GM12865 (cell line): ENCODE measurements at regions not wholly inside any gene's neighbourhood (a gene's known extent, or its start where the extent isn't known, plus 50 kb on each side); places are given as distances from the start of the nearest gene placed in this dataset.

Experiments used
- DNase-seq: peaks from one replicate; pipeline ENCODE4 v3.0.0; 2010; ENCODE audit warnings: low read depth
- H3K4me3 ChIP-seq: 2 replicates; pipeline ENCODE4 v1.5.1; 2011; ENCODE audit warnings: mild to moderate bottlenecking, low read depth, low read length, control low read depth
- CTCF ChIP-seq: IDR thresholded peaks from 2 replicates; pipeline ENCODE4 v1.5.1; 2011; ENCODE audit warnings: low read length, control low read depth, low read depth, inconsistent platforms; ENCODE audit not compliant: insufficient read depth; ENCODE audit errors: missing control alignments

- DNase-seq = no peak
- H3K4me3 ChIP-seq = no peak overlapping the region
- no peak for TF ChIP-seq CTCF
These were observed 271.0 kb upstream of the PRR20A start for GRCh38 chr13:56869671-56870070.

GRCh38 chr13:56886398-56886797 lies 254.3 kb upstream of the PRR20A start:
- DNase-seq = no peak
- no peak overlapping the region for H3K4me3 ChIP-seq
- TF ChIP-seq CTCF = no peak

GRCh38 chr13:56888455-56888854 lies 252.3 kb upstream of the PRR20A start:
- H3K4me3 ChIP-seq = no peak overlapping the region
- no peak for TF ChIP-seq CTCF
- no peak for DNase-seq

- no peak for TF ChIP-seq CTCF
- H3K4me3 ChIP-seq = no peak overlapping the region
- no peak for DNase-seq
These were observed 246.9 kb upstream of the PRR20A start for GRCh38 chr13:56893843-56894242.

GRCh38 chr13:56900549-56901279 lies 240.0 kb upstream of the PRR20A start:
- no peak for DNase-seq
- TF ChIP-seq CTCF = no peak
- no peak overlapping the region for H3K4me3 ChIP-seq

GRCh38 chr13:56902276-56902675 lies 238.4 kb upstream of the PRR20A start:
- DNase-seq = no peak
- TF ChIP-seq CTCF = no peak
- H3K4me3 ChIP-seq = no peak overlapping the region

- no peak overlapping the region for H3K4me3 ChIP-seq
- DNase-seq = no peak
- no peak for TF ChIP-seq CTCF
These were observed 236.9 kb upstream of the PRR20A start for GRCh38 chr13:56903710-56904282.
